Stimulated activated naive CD8-positive, alpha-beta T cell treated with anti-CD3 and anti-CD28 coated beads, Interleukin-15, Interleukin-2, amounts not matched to agents 100 U/mL and 50 U/mL, for 24 hours (primary cell): ENCODE measurements at regions not wholly inside any gene's neighbourhood (a gene's known extent, or its start where the extent isn't known, plus 50 kb on each side); places are given as distances from the start of the nearest gene placed in this dataset.

ENCODE experiments used
- ATAC-seq: fragments of 150-1000 bp; cut with Tn5 transposase; one replicate; pipeline ENCODE4 v1.10.0; 2021
- DNase-seq: peaks from one replicate; pipeline ENCODE4 v3.0.0; 2021

- DNase-seq, result no peak
- ATAC-seq, result no peak
Measured at GRCh38 chr6:25038300-25038699, 102.5 kb upstream of the RIPOR2 start.

- no peak for DNase-seq
Measured at GRCh38 chr6:25038999-25039398, 103.2 kb upstream of the RIPOR2 start.

GRCh38 chr6:25041485-25042035, 105.8 kb upstream of the RIPOR2 start:
- DNase-seq (no peak), ATAC-seq (no peak)

More at GRCh38 chr6:25038999-25039398, 103.2 kb upstream of the RIPOR2 start:
- ATAC-seq, result no peak

GRCh38 chr6:25042036-25042521, 106.3 kb upstream of the RIPOR2 start:
- ATAC-seq, result peak; percentile 58
- peak; percentile 56 for DNase-seq

GRCh38 chr6:25042536-25042935, 106.8 kb upstream of the RIPOR2 start:
- no peak for DNase-seq

GRCh38 chr6:25042984-25043725, 107.4 kb upstream of the RIPOR2 start:
- no peak for ATAC-seq
- no peak for DNase-seq

More at GRCh38 chr6:25042536-25042935, 106.8 kb upstream of the RIPOR2 start:
- ATAC-seq, result no peak

- DNase-seq (no peak), ATAC-seq (no peak)
Measured at GRCh38 chr6:25043892-25044291, 108.1 kb upstream of the RIPOR2 start.

GRCh38 chr6:25046942-25047341, 111.2 kb upstream of the RIPOR2 start:
- DNase-seq (no peak), ATAC-seq (no peak)

GRCh38 chr6:25050356-25050755, 114.6 kb upstream of the RIPOR2 start:
- ATAC-seq (peak; percentile 89), DNase-seq (peak; percentile 46)

GRCh38 chr6:25051083-25051482, 115.3 kb upstream of the RIPOR2 start:
- no peak for DNase-seq

GRCh38 chr6:25052181-25052580, 116.4 kb upstream of the RIPOR2 start:
- ATAC-seq, result no peak
- no peak for DNase-seq

More at GRCh38 chr6:25051083-25051482, 115.3 kb upstream of the RIPOR2 start:
- ATAC-seq, result no peak

GRCh38 chr6:25053875-25054371, 118.2 kb upstream of the RIPOR2 start:
- ATAC-seq (peak; percentile 65), DNase-seq (no peak)

- ATAC-seq, result no peak
- DNase-seq, result no peak
Measured at GRCh38 chr6:25054469-25054868, 118.7 kb upstream of the RIPOR2 start.

- no peak for DNase-seq
- ATAC-seq, result peak; percentile 87
Measured at GRCh38 chr6:25056130-25056529, 120.4 kb upstream of the RIPOR2 start.

- ATAC-seq, result no peak
- no peak for DNase-seq
Measured at GRCh38 chr6:25057111-25057905, 121.5 kb upstream of the RIPOR2 start.

GRCh38 chr6:25058441-25058840, 122.7 kb upstream of the RIPOR2 start:
- no peak for DNase-seq
- no peak for ATAC-seq

- DNase-seq (no peak), ATAC-seq (no peak)
Measured at GRCh38 chr6:25058941-25059340, 123.2 kb upstream of the RIPOR2 start.

- DNase-seq (no peak), ATAC-seq (no peak)
Measured at GRCh38 chr6:25060522-25060921, 124.8 kb upstream of the RIPOR2 start.

GRCh38 chr6:25061289-25061936, 125.7 kb upstream of the RIPOR2 start:
- ATAC-seq (no peak), DNase-seq (no peak)

GRCh38 chr6:25062070-25062811, 126.5 kb upstream of the RIPOR2 start:
- ATAC-seq (no peak), DNase-seq (no peak)

- ATAC-seq, result no peak
- no peak for DNase-seq
Measured at GRCh38 chr6:25064006-25064405, 128.2 kb upstream of the RIPOR2 start.
